Spinal cord (tissue), 9 donors: ENCODE measurements at regions not wholly inside any gene's neighbourhood (a gene's known extent, or its start where the extent isn't known, plus 50 kb on each side); places are given as distances from the start of the nearest gene placed in this dataset.

ENCODE experiments used
- DNase-seq, 6 donors: peaks; one replicate each; pipeline versions ENCODE4 v3.0.0 to v3.0.0-alpha.2; 2013 to 2015; ENCODE audit warnings: low spot score in 6 of 6, low read depth in 4 of 6
- H3K27ac ChIP-seq: one replicate; pipeline ENCODE4 v1.5.1; 2013; ENCODE audit warnings: low read depth, low read length, control low read depth
- H3K27me3 ChIP-seq: one replicate; pipeline ENCODE4 v1.6.1; 2013; ENCODE audit warnings: low read length; ENCODE audit not compliant: control insufficient read depth, insufficient read depth
- H3K36me3 ChIP-seq: one replicate; pipeline ENCODE4 v1.6.1; 2013; ENCODE audit warnings: low read length; ENCODE audit not compliant: control insufficient read depth, insufficient read depth
- H3K4me1 ChIP-seq: one replicate; pipeline ENCODE4 v1.6.1; 2013; ENCODE audit warnings: low read length; ENCODE audit not compliant: control insufficient read depth, insufficient read depth
- H3K4me3 ChIP-seq: one replicate; pipeline ENCODE4 v1.5.1; 2013; ENCODE audit warnings: low read depth, low read length, control low read depth
- H3K9me3 ChIP-seq: one replicate; pipeline ENCODE4 v1.6.1; 2013; ENCODE audit warnings: low read length; ENCODE audit not compliant: control insufficient read depth, insufficient read depth
- WGBS: methylation state at CpG from one replicate; pipeline ENCODE4 v1.1.5; 2013; ENCODE audit warnings: missing lambda C conversion rate; ENCODE audit not compliant: insufficient coverage; 5-methylcytosine and 5-hydroxymethylcytosine counted together
- donor health status: healthy.

DNA sequence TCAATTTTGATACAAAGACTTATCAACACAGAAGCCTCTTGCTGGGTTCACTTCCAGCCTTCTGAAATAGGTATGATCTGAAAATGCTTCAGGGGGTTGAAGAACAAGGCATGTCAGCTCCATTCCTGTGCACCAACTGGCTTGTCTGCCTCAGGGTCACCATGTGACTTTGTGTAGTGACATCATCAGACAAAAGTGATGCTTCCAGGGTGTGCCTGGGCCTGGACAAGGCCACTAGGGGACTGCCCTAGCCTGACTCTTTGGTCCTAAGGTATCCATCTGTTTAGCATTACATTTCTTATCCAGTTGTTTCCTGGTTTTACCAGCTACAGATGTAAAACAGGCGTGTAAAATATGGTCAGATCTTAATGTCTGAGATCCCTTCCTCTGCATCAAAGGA, 155.6 kb downstream of the CAND1 start:
- DNase-seq: no peak
- Histone ChIP-seq H3K36me3 (no peaks in the 10 kb centered on the region), H3K27me3 (no peaks in the 10 kb centered on the region), H3K4me3 (no peak overlapping the region), H3K9me3 (no peaks in the 10 kb centered on the region), H3K4me1 (no peaks in the 10 kb centered on the region), H3K27ac (no peak overlapping the region)
- 100% methylated on average over 1 of the region's 1 CpG for WGBS

DNA sequence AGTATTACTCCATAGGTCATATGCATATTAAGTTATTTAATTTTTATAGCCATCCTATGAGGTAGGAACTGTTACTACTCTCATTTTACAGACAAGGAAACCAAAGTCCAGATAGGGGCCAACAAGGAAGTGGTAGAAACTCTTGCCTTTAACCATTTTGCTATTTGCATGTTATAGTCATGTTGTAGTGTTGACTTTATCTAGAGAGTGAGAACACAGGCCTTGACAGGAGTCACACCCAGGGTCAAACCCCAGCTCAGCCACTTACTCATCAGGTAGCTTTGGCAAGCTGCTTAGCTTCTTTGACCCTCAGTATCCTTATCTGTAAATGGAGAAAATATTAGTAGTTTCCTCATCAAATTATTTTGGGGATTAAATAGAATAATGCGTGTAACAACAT, 156.2 kb downstream of the CAND1 start:
- Histone ChIP-seq H3K4me1 (no peaks in the 10 kb centered on the region), H3K36me3 (no peaks in the 10 kb centered on the region), H3K27ac (no peak overlapping the region), H3K9me3 (no peaks in the 10 kb centered on the region), H3K27me3 (no peaks in the 10 kb centered on the region), H3K4me3 (no peak overlapping the region)
- DNase-seq: no peak
- WGBS: no CpG with 5 or more reads among the region's 1 CpG

DNA sequence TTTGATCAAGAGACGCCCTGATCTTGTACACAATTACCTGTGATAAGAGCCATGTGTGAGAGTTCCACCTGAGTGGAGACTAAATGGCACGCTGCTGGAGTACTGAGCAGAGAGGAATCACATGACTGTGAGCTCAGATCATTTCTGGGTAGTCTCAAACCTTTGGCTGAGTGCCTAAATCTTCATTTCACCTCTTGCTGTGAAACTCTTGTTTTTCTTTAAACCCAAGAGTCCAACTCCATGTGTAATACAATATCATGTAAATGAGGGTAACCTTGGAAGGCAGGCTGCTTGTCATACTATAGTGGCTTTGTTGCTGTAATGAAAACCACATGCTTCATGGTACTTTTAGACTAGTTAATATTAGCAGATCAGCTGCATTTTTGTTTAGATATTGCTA, 156.9 kb downstream of the CAND1 start:
- Histone ChIP-seq H3K27me3 (no peaks in the 10 kb centered on the region), H3K4me3 (no peak overlapping the region), H3K36me3 (no peaks in the 10 kb centered on the region), H3K27ac (no peak overlapping the region), H3K4me1 (no peaks in the 10 kb centered on the region), H3K9me3 (no peaks in the 10 kb centered on the region)
- 61% methylated on average over 2 of the region's 2 CpGs for WGBS
- DNase-seq: peak in 2 of 6 donors; percentile 63 to 71

GRCh38 chr12:67427336-67427735, 158.2 kb downstream of the CAND1 start:
- H3K27me3 ChIP-seq: no peaks in the 10 kb centered on the region
- H3K4me3 ChIP-seq: no peak overlapping the region
- H3K36me3 ChIP-seq: no peaks in the 10 kb centered on the region
- H3K9me3 ChIP-seq: no peaks in the 10 kb centered on the region
- no peak overlapping the region for H3K27ac ChIP-seq
- H3K4me1 ChIP-seq: no peaks in the 10 kb centered on the region
- no peak for DNase-seq
- no CpG with 5 or more reads among the region's 4 CpGs for WGBS

GRCh38 chr12:67428431-67428830, 159.3 kb downstream of the CAND1 start:
- Histone ChIP-seq H3K4me3 (no peak overlapping the region), H3K27ac (no peak overlapping the region), H3K27me3 (no peaks in the 10 kb centered on the region), H3K4me1 (no peaks in the 10 kb centered on the region), H3K36me3 (no peaks in the 10 kb centered on the region), H3K9me3 (no peaks in the 10 kb centered on the region)
- no CpG with 5 or more reads among the region's 2 CpGs for WGBS
- DNase-seq: no peak

- Histone ChIP-seq H3K9me3 (no peaks in the 10 kb centered on the region), H3K4me1 (no peaks in the 10 kb centered on the region), H3K27me3 (no peaks in the 10 kb centered on the region), H3K4me3 (no peak overlapping the region), H3K36me3 (no peaks in the 10 kb centered on the region), H3K27ac (no peak overlapping the region)
- 43% methylated on average over 6 of the region's 9 CpGs for WGBS
- DNase-seq: peak in 2 of 6 donors; percentile 67 to 69
These were observed 161.7 kb downstream of the CAND1 start for GRCh38 chr12:67430708-67431335.

DNA sequence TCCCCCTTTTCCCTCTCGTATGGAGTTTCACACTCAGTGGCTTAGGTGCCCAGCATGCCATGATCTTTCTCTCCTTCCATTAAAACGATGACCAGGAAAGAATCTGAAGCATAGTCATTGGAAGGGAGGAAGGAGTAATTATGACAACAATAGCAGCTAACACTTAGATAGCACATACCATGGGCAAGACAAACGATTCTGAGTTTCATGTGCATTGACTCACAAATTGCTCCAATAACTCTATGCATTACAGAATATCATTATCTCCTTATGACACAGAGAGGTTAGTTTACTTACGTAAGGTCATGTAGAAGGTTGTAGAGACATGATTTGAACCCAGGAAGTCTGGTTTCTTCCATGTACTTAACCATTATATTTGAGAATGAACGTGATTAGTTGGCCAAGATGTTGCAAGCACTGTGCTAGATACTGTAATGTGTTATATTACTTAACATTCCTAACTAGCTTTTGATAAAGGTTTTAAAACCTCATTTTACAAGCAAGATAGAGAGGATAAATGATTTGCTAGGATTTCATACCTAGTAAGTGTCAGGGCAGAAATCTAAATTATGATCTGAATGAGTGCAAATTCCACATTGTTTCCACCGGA, 162.4 kb downstream of the CAND1 start:
- Histone ChIP-seq H3K27ac (no peak overlapping the region), H3K36me3 (no peaks in the 10 kb centered on the region), H3K9me3 (no peaks in the 10 kb centered on the region), H3K4me3 (no peak overlapping the region), H3K27me3 (no peaks in the 10 kb centered on the region), H3K4me1 (no peaks in the 10 kb centered on the region)
- WGBS: no CpG with 5 or more reads among the region's 6 CpGs
- no peak for DNase-seq

DNA sequence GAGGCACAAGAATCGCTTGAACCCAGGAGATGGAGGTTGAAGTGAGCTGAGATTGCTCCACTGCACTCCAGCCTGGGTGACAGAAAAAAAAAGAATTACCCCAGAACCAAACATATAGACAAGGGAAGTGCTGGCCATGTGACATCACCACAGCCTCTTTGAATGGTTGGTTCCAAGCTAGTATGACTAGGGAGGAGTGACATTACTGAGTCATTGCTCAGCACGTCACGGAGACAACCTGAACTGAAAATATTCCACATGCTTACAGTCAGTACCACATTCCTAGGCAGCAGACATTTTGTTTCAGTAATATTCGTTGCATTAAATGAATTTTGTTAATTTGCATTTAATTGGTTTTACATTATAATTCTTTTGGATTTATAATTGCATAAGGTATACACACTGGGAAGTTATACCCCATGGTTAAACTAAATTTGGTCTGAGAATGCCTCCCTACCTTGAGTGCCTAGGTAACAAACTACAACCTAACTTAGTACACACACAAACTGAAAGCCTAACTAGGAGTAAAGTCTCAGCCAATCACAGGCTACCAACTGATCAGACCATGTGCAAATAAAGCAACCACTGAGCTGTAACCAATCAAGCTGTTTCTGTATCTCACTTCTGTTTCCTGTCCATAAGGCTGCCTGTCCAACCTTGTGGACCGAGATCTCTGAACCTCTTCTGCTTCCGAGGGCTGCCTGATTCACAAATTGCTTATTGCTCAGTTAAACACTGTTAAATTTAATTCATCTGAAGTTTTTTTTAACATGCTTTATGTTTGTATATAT, 164.4 kb downstream of the CAND1 start:
- H3K27ac ChIP-seq: no peak overlapping the region
- H3K9me3 ChIP-seq: no peaks in the 10 kb centered on the region
- no peaks in the 10 kb centered on the region for H3K27me3 ChIP-seq
- H3K4me3 ChIP-seq: no peak overlapping the region
- no peaks in the 10 kb centered on the region for H3K36me3 ChIP-seq
- H3K4me1 ChIP-seq: no peaks in the 10 kb centered on the region
- 80% methylated on average over 1 of the region's 6 CpGs for WGBS
- no peak for DNase-seq

DNA sequence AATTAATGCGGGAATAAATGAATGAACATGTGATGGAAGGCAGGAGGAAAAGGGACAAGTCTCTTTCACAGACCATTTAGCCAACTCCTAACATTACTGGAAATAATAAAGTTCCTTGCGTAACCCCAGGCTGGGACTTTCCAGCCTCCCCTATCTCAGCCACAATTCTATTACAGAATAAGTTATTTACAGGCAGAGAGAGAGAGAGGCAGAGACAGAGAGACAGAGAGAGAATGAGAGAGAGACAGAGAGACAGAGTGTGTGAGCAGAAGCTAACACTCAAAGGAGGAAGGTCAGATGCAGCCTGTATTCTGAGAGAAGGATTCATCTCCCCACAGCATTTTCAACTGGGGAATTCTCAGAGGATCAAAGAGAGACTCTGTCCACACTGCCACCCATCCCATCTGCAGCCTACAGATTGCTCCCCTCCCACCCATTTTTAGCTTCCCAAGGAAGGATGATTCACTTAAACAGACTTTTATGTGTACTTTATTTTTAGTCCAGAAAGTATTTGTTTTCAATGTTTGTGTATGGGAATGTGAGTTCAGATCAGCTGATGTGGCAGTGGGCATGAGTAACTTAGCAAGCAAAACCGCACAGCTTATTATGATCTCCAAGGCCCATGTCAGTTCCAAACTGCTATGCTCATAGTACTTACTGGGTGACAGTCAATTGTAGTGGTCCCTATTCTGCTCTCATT, 165.7 kb downstream of the CAND1 start:
- DNase-seq: no peak
- no CpG with 5 or more reads among the region's 3 CpGs for WGBS
- H3K27me3 ChIP-seq: no peaks in the 10 kb centered on the region
- H3K4me1 ChIP-seq: no peaks in the 10 kb centered on the region
- H3K36me3 ChIP-seq: no peaks in the 10 kb centered on the region
- H3K9me3 ChIP-seq: no peaks in the 10 kb centered on the region
- H3K4me3 ChIP-seq: no peak overlapping the region
- no peak overlapping the region for H3K27ac ChIP-seq
